ENCODE measurements at regions not wholly inside any gene's neighbourhood (a gene's known extent, or its start where the extent isn't known, plus 50 kb on each side); places are given as distances from the start of the nearest gene placed in this dataset.

GRCh38 chr2:172336681-172337080, 90.7 kb upstream of the ITGA6 start:
- Histone ChIP-seq H2AK5ac (ENCODE audit: low read depth, low read length) (no peak overlapping the region), H3K56ac (replicated peaks; ENCODE audit: insufficient read length, low read depth, low read length) (no peak overlapping the region), H3K79me2 (ENCODE audit: control insufficient read depth in 1 of 2, insufficient read depth in 2 of 2, low read length in 2 of 2) (no peaks in the 10 kb centered on the region), H3K23ac (ENCODE audit: insufficient read length) (no peak overlapping the region), H3K4me1 (replicated peaks in 1 of 4; ENCODE audit: control insufficient read depth in 3 of 4, insufficient read depth in 4 of 4, low read length in 3 of 4) (no peaks in the 10 kb centered on the region; a peak in 1 of 7 replicates), H2BK120ac (replicated peaks; ENCODE audit: low read depth, low read length) (no peak overlapping the region), H4K5ac (ENCODE audit: insufficient read length, low read depth, low read length) (no peak overlapping the region), H3K4me2 (ENCODE audit: insufficient read depth in 1 of 2, low read depth in 2 of 2, low read length in 2 of 2) (no peak overlapping the region), H3K4ac (replicated peaks; ENCODE audit: insufficient read length, low read depth, low read length) (no peak overlapping the region), H2BK20ac (ENCODE audit: low read length) (no peak overlapping the region), H3K27me3 (replicated peaks in 1 of 4; ENCODE audit: control insufficient read depth in 3 of 4, extremely low read depth in 1 of 4, insufficient read depth in 3 of 4, low read length in 3 of 4) (no peaks in the 10 kb centered on the region), H3K4me3 (ENCODE audit: extremely low read depth in 1 of 4, insufficient read depth in 2 of 4, low read depth in 3 of 4, low read length in 4 of 4) (no peak overlapping the region), H3K27ac (ENCODE audit: low read depth, low read length) (no peak overlapping the region), H3K36me3 (ENCODE audit: control insufficient read depth in 2 of 4, insufficient read depth in 4 of 4, low read length in 3 of 4) (no peaks in the 10 kb centered on the region), H4K91ac (replicated peaks; ENCODE audit: insufficient read length, low read length) (no peak overlapping the region), H3K18ac (ENCODE audit: extremely low read depth, low read length) (no peak overlapping the region), H3K9ac (replicated peaks in 1 of 4; ENCODE audit: extremely low read depth in 1 of 4, low read depth in 3 of 4, low read length in 3 of 4) (no peak overlapping the region), H4K20me1 (replicated peaks in 1 of 2; ENCODE audit: control insufficient read depth in 1 of 2, insufficient read depth in 2 of 2, low read length in 2 of 2) (no peaks in the 10 kb centered on the region), H4K8ac (ENCODE audit: extremely low read depth, insufficient read depth, low read length) (no peak overlapping the region), H3K14ac (ENCODE audit: insufficient read length) (no peak overlapping the region), H3K9me3 (ENCODE audit: insufficient read depth in 2 of 2, low read depth in 1 of 2, low read length in 1 of 2) (no peaks in the 10 kb centered on the region), H2BK15ac (ENCODE audit: low read length) (no peak overlapping the region), H2BK12ac (ENCODE audit: low read depth, low read length) (no peak overlapping the region), H2BK5ac (ENCODE audit: low read depth, low read length) (no peak overlapping the region), H3K23me2 (ENCODE audit: low read depth, low read length) (no peaks in the 10 kb centered on the region), H2AFZ (ENCODE audit: low read length) (no peak overlapping the region), H3K79me1 (ENCODE audit: low read depth, low read length) (no peaks in the 10 kb centered on the region)
- no peak for DNase-seq (ENCODE audit: low read depth in 1 of 2, low spot score in 2 of 2)
- no peak for TF ChIP-seq HDAC2 (IDR thresholded peaks at IDR 0.05; ENCODE audit: borderline replicate concordance in 1 of 2, low read depth in 2 of 2, low read length in 2 of 2)
- TF ChIP-seq RAD21 (IDR thresholded peaks at IDR 0.05 in 1 of 2, conservative IDR thresholded peaks at IDR 0.05 in 1 of 2; ENCODE audit: low read depth in 2 of 2, low read length in 2 of 2) = no peak
- TF ChIP-seq EP300 (IDR thresholded peaks at IDR 0.05; ENCODE audit: borderline replicate concordance in 1 of 2, low read depth in 2 of 2, low read length in 2 of 2) = no peak
- ChIA-PET CTCF (ENCODE audit: partially characterized antibody) (interaction anchor here (1.0 to 1.9 kb wide), 4 partner anchors 29 to 129 kb away, joined by 3 to 12 read pairs (median 4); no protein-coding TSS in a partner anchor), POLR2A (ENCODE audit: partially characterized antibody) (interaction anchor here (1.6 kb wide), 1 partner anchor 90 kb away, joined by 4 read pairs; the partner anchor contains the start of gene ITGA6)
- no peak for FAIRE-seq
- WGBS, 2 experiments (ENCODE audit: extremely low coverage in 1 of 2, insufficient coverage in 1 of 2, insufficient read length in 1 of 2, insufficient replicate concordance in 2 of 2, low coverage in 1 of 2, low lambda C conversion rate in 2 of 2, missing lambda C conversion rate in 1 of 2) = 46% methylated on average over 2 of the region's 2 CpGs; no CpG with 5 or more reads in 1 of the 2 experiments
